ENCODE measurements at regions not wholly inside any gene's neighbourhood (a gene's known extent, or its start where the extent isn't known, plus 50 kb on each side); places are given as distances from the start of the nearest gene placed in this dataset.

DNA sequence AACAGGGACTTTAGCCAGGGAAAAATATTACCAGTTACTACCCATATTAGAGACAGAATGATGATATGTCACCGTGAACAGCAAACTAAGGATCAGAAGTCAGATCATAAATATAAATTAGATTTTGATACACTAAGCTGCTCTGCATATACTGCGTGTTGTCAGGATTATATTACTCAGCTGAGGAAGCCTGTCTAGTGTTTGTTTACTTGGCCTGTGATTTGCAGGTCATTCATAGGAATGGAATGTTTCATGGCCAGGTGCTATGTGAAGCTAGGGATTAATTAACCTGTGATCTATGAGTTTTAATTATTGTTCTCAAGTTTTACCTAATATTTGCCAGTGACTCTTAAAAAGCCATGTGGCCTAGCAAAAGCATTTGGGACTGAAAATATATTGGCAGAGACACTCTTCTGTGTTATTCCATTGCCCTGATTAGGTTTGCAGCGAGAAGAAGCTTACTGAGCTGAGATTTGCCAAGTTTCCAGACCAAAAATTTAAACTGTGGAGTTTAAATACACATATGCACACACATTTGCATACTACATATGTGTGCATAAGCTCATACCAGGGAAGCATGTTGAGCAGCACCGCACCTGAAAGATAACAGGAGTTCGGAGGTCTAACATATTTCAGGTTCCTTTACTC, 496.3 kb upstream of the GRIA1 start:
- Histone ChIP-seq H3K27ac (no peak overlapping the region), H3K4me3 (no peak overlapping the region), H3K4me1 (no peaks in the 10 kb centered on the region), H3K27me3 (no peaks in the 10 kb centered on the region), H3K36me3 (no peaks in the 10 kb centered on the region), H3K9me3 (no peaks in the 10 kb centered on the region)
- TF ChIP-seq, protein P1, sequence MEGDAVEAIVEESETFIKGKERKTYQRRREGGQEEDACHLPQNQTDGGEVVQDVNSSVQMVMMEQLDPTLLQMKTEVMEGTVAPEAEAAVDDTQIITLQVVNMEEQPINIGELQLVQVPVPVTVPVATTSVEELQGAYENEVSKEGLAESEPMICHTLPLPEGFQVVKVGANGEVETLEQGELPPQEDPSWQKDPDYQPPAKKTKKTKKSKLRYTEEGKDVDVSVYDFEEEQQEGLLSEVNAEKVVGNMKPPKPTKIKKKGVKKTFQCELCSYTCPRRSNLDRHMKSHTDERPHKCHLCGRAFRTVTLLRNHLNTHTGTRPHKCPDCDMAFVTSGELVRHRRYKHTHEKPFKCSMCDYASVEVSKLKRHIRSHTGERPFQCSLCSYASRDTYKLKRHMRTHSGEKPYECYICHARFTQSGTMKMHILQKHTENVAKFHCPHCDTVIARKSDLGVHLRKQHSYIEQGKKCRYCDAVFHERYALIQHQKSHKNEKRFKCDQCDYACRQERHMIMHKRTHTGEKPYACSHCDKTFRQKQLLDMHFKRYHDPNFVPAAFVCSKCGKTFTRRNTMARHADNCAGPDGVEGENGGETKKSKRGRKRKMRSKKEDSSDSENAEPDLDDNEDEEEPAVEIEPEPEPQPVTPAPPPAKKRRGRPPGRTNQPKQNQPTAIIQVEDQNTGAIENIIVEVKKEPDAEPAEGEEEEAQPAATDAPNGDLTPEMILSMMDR (IDR thresholded peaks at IDR 0.05), result no peak
- TF ChIP-seq POLR2AphosphoS5 (IDR thresholded peaks at IDR 0.05) (no peak), EP300 (IDR thresholded peaks at IDR 0.05) (no peak), POLR2A (IDR thresholded peaks at IDR 0.05) (no peak)
- DNase-seq (no peak), ATAC-seq (ENCODE audit: low FRiP score in 2 of 2) (no peak)
- 64 to 70% methylated on average over 5 of the region's 5 CpGs for WGBS, 2 donors

DNA sequence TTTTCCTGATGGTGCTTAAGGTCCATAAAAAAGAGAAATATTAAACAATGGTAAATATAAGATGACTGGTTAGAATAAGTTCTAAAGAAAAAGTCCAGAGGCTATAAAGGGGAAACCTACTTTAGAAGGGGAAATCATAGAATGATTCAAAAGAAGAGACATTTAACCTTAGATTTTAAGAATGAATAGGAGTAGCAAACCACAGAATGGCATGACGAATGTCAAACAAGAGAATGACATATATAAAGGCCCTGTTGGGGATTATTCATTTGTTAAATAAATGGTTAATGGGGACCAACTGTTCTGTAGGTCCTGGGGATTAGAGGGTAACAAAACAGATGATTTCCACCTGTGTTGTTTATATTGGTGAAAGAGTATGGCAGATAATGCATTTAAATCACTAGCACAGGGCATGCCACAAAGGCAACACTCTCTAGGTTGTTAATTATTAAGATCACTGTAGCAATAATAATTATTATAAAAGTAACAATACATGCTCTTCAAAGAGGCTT, 495.2 kb upstream of the GRIA1 start:
- Histone ChIP-seq H3K27me3 (no peaks in the 10 kb centered on the region), H3K9me3 (no peaks in the 10 kb centered on the region), H3K4me1 (no peaks in the 10 kb centered on the region), H3K27ac (no peak overlapping the region), H3K4me3 (no peak overlapping the region), H3K36me3 (no peaks in the 10 kb centered on the region)
- TF ChIP-seq POLR2AphosphoS5 (IDR thresholded peaks at IDR 0.05) (no peak), EP300 (IDR thresholded peaks at IDR 0.05) (no peak), POLR2A (IDR thresholded peaks at IDR 0.05) (no peak)
- TF ChIP-seq, protein P1 (IDR thresholded peaks at IDR 0.05), result no peak
- no peak for DNase-seq
- 69 to 72% methylated on average over 1 of the region's 1 CpG for WGBS, 2 donors
- no peak for ATAC-seq (ENCODE audit: low FRiP score in 2 of 2)

DNA sequence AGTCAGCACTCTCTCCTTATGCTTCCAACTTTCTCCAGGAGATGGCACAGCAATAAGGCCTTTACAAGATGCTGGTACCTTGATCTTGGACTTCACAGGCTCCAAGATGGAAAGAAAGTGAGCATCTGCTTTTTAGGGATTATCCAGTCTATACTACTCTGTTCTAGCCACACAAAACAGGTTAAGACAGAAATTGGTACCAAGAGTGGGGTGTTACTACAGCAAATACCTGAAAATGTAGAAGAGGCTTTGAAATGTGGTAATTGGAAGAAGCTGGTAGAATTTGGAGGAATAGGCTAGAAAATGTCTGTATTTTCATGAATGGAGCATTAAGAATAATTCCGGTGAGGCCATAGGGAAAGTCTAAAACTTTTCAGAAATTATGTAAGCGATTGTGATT, 484.8 kb upstream of the GRIA1 start:
- ATAC-seq (ENCODE audit: low FRiP score in 2 of 2) (no peak), DNase-seq (no peak)
- Histone ChIP-seq H3K27ac (no peak overlapping the region), H3K4me1 (no peaks in the 10 kb centered on the region), H3K9me3 (peaks cover 6 to 12% (median 8%) of the 10 kb centered on the region in 4 donors), H3K36me3 (no peaks in the 10 kb centered on the region), H3K27me3 (no peaks in the 10 kb centered on the region), H3K4me3 (no peak overlapping the region)
- 84 to 91% methylated on average over 2 of the region's 2 CpGs for WGBS, 2 donors
- TF ChIP-seq POLR2A (IDR thresholded peaks at IDR 0.05), result no peak
- TF ChIP-seq EP300 (IDR thresholded peaks at IDR 0.05), result no peak
- no peak for TF ChIP-seq POLR2AphosphoS5 (IDR thresholded peaks at IDR 0.05)
- TF ChIP-seq, protein P1 (IDR thresholded peaks at IDR 0.05), result no peak

DNA sequence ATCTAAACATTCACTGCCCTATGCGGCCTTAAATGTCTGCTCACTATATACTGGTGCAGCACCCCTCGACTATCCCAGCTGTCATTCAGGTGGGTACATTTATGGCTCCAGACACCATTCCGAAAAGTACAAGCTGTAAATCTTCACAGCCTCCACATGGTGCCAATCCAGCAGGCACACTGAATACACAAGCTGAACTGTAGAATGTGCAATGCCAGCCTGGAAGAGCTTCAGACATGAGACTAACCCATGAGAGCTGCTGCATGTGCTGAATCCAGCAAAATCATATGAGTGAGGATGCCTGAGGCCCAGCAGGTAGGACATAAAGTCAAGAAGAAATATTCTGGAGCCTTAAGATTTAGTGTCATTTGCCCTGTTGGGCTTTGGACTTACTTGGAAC, 483.8 kb upstream of the GRIA1 start:
- TF ChIP-seq POLR2AphosphoS5 (IDR thresholded peaks at IDR 0.05), result no peak
- TF ChIP-seq, protein P1 (IDR thresholded peaks at IDR 0.05), result no peak
- no peak for TF ChIP-seq POLR2A (IDR thresholded peaks at IDR 0.05)
- no peak for TF ChIP-seq EP300 (IDR thresholded peaks at IDR 0.05)
- 84 to 90% methylated on average over 3 of the region's 3 CpGs for WGBS, 2 donors
- no peak overlapping the region for H3K4me3 ChIP-seq

DNA sequence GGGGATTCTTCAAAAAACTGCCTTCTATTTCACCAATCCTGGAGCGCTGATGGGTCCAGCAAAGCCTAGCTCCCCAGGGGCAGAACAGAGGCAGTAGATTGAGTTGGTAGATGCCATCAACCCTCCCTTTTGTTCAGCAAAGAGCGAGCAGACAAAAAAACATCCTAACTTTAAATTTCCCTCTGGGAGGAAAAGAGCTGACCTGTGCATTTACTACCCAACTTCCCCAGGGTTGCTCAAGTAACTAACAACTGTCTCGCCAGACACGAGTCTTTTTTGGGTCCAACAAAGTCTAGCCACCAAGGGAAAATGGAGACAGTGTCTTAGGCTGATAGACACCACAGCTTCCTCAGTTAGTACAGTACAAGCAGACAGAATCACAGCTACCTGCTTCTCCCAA, 476.3 kb upstream of the GRIA1 start:
- peaks cover 0 to 4% (median 2%) of the 10 kb centered on the region in 4 donors for H3K9me3 ChIP-seq
- no peaks in the 10 kb centered on the region for H3K27me3 ChIP-seq
- no peak overlapping the region for H3K4me3 ChIP-seq
- no peak overlapping the region for H3K27ac ChIP-seq
- ATAC-seq (ENCODE audit: low FRiP score in 2 of 2) (no peak), DNase-seq (no peak)
- no peaks in the 10 kb centered on the region for H3K4me1 ChIP-seq
- H3K36me3 ChIP-seq, result no peaks in the 10 kb centered on the region
- TF ChIP-seq POLR2AphosphoS5 (IDR thresholded peaks at IDR 0.05), result no peak
- TF ChIP-seq EP300 (IDR thresholded peaks at IDR 0.05), result no peak
- TF ChIP-seq POLR2A (IDR thresholded peaks at IDR 0.05), result no peak
- TF ChIP-seq, protein P1 (IDR thresholded peaks at IDR 0.05), result no peak
- WGBS, 2 donors, result 87 to 90% methylated on average over 4 of the region's 4 CpGs

More for the DNA sequence above, 483.8 kb upstream of the GRIA1 start:
- peaks cover 6 to 16% (median 8%) of the 10 kb centered on the region in 4 donors for H3K9me3 ChIP-seq
- ATAC-seq (ENCODE audit: low FRiP score in 2 of 2), result no peak
- H3K4me1 ChIP-seq, result no peaks in the 10 kb centered on the region
- no peaks in the 10 kb centered on the region for H3K36me3 ChIP-seq
- no peaks in the 10 kb centered on the region for H3K27me3 ChIP-seq
- H3K27ac ChIP-seq, result no peak overlapping the region
- DNase-seq, result no peak

Data from upper lobe of left lung (tissue), 6 donors.